Peyer's patch (tissue), 4 donors: ENCODE measurements at regions not wholly inside any gene's neighbourhood (a gene's known extent, or its start where the extent isn't known, plus 50 kb on each side); places are given as distances from the start of the nearest gene placed in this dataset.

Source experiments
- CTCF ChIP-seq, 6 experiments: fragments of 450-650 bp in 4 of 6; fragments of 200-600 bp in 2 of 6; sonication (generic) in 1 of 6; IDR thresholded peaks; one replicate each; pipeline ENCODE4 v1.5.1; 2017 to 2019; ENCODE audit warnings: antibody characterized with exemption in 6 of 6, mild to moderate bottlenecking in 3 of 6, moderate library complexity in 1 of 6
- POLR2A ChIP-seq, 2 donors: fragments of 450-650 bp; IDR thresholded peaks; one replicate each; pipeline ENCODE4 v1.5.1; 2017; ENCODE audit warnings: antibody characterized with exemption in 2 of 2, mild to moderate bottlenecking in 2 of 2, moderate library complexity in 2 of 2

GRCh38 chr16:88292007-88292970 lies 90.5 kb upstream of the ZNF469 start:
- no peak for TF ChIP-seq CTCF (IDR thresholded peaks at IDR 0.05)
- no peak for TF ChIP-seq POLR2A (IDR thresholded peaks at IDR 0.05)
